ENCODE measurements at regions not wholly inside any gene's neighbourhood (a gene's known extent, or its start where the extent isn't known, plus 50 kb on each side); places are given as distances from the start of the nearest gene placed in this dataset.

DNA sequence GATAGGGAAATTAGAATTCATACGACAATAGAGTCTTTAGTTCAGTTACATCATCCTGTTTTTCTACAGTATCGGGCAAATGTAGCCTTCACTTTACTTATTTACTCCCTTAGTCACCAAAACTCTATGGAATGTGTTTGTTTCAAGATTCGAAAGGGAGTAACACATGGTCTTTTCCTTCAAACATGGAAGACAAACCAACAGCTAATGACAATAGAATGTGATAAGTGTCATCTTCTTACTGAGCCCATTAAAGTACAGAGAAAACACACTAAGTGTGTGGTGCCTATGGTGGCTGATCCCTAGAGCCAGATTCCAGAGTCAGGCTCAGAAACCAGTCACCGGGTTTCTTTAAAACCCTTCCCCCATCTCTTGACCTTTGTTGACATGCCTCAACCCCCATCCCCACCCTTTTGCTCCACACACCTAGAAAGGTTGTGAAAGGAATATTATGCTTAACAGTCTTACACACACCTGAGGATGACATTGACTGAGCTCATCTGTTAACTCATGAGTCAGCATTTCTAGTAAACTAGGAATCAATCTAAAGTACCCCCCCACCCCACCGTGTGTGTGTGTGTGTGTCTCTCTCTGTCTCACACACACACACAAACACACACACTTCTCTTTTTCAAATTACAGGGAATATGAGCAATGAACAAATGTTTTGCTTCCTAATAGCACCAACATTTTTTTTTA, 549.6 kb upstream of the CCDC54 start:
- no peak overlapping the region for H3K27ac ChIP-seq
- TF ChIP-seq CTCF (IDR thresholded peaks at IDR 0.05), result no peak
- DNase-seq (ENCODE audit: low spot score), result no peak

DNA sequence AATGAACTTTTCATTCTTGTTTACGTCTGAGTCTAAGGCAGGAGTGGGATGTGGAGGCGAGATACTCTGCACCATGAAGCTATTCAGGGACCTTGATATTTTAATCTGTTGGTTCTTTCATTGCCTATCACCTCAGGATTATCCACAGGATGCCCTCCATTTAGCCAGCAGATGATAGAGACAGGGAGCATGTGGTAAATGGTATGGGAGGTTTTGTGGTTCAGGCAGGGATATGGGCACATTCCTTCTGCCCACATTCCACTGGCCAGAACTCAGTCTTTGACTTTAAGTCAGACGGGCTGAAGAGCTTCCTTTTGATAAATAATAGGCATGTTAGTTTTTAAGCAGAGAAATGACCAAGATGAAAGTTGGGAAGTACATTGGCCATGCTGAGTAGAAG, 548.0 kb upstream of the CCDC54 start:
- Histone ChIP-seq H3K4me3 (no peak overlapping the region), H3K9me3 (peaks cover 2% of the 10 kb centered on the region), H3K27me3 (replicated peaks; ENCODE audit: insufficient read depth) (no peaks in the 10 kb centered on the region), H3K4me1 (ENCODE audit: control insufficient read depth in 1 of 2, low read depth in 2 of 2) (peaks cover 3 to 27% of the 10 kb centered on the region in 2 donors), H3K27ac (no peak overlapping the region), H3K36me3 (no peaks in the 10 kb centered on the region)
- no peak for ATAC-seq (ENCODE audit: insufficient number of reproducible peaks, low FRiP score, low read depth)
- DNase-seq (ENCODE audit: low spot score), result no peak
- no peak for TF ChIP-seq CTCF (IDR thresholded peaks at IDR 0.05)

More for the DNA sequence above, 549.6 kb upstream of the CCDC54 start:
- Histone ChIP-seq H3K27me3 (replicated peaks; ENCODE audit: insufficient read depth) (no peaks in the 10 kb centered on the region), H3K4me1 (ENCODE audit: control insufficient read depth in 1 of 2, low read depth in 2 of 2) (peaks cover 3 to 27% of the 10 kb centered on the region in 2 donors), H3K4me3 (no peak overlapping the region), H3K9me3 (peaks cover 2% of the 10 kb centered on the region), H3K36me3 (no peaks in the 10 kb centered on the region)
- no peak for ATAC-seq (ENCODE audit: insufficient number of reproducible peaks, low FRiP score, low read depth)

- TF ChIP-seq CTCF (IDR thresholded peaks at IDR 0.05), result no peak
- DNase-seq (ENCODE audit: low spot score) (no peak), ATAC-seq (ENCODE audit: insufficient number of reproducible peaks, low FRiP score, low read depth) (no peak)
- Histone ChIP-seq H3K27me3 (replicated peaks; ENCODE audit: insufficient read depth) (no peaks in the 10 kb centered on the region), H3K27ac (no peak overlapping the region), H3K9me3 (peaks cover 2% of the 10 kb centered on the region), H3K36me3 (no peaks in the 10 kb centered on the region), H3K4me3 (no peak overlapping the region), H3K4me1 (ENCODE audit: control insufficient read depth in 1 of 2, low read depth in 2 of 2) (peaks cover 3 to 16% of the 10 kb centered on the region in 2 donors)
Measured at GRCh38 chr3:106830334-106830733, 546.9 kb upstream of the CCDC54 start.

DNA sequence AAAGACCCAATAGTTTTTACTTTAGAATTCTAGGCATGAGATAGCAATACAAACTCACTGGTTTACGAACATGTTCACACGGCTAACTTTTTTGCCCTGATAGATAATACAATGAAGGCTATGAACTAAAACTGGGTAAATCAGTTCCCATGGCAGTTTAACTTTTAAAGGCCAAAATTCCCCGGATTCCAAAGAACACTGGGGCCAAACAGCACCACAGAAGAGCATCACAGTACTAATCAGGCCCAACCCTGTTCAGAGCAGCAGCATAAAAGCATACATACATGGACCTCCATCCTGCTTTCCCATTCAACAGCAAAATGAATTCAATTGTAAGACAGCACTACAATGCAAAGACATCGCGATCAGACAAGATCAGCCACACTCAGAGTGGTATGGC, 540.3 kb upstream of the CCDC54 start:
- DNase-seq (ENCODE audit: low spot score) (no peak), ATAC-seq (ENCODE audit: insufficient number of reproducible peaks, low FRiP score, low read depth) (no peak)
- H3K4me1 ChIP-seq (ENCODE audit: control insufficient read depth in 1 of 2, low read depth in 2 of 2), result peaks cover 11 to 24% of the 10 kb centered on the region in 2 donors
- H3K36me3 ChIP-seq, result no peaks in the 10 kb centered on the region
- no peak for TF ChIP-seq CTCF (IDR thresholded peaks at IDR 0.05)
- H3K27me3 ChIP-seq (replicated peaks; ENCODE audit: insufficient read depth), result no peaks in the 10 kb centered on the region
- peaks cover 2% of the 10 kb centered on the region for H3K9me3 ChIP-seq
- no peak overlapping the region for H3K27ac ChIP-seq
- H3K4me3 ChIP-seq, result no peak overlapping the region

- H3K27ac ChIP-seq, result no peak overlapping the region
- ATAC-seq (ENCODE audit: insufficient number of reproducible peaks, low FRiP score, low read depth), result no peak
- no peak for TF ChIP-seq CTCF (IDR thresholded peaks at IDR 0.05)
- no peak overlapping the region for H3K4me3 ChIP-seq
- no peaks in the 10 kb centered on the region for H3K36me3 ChIP-seq
- no peak for DNase-seq (ENCODE audit: low spot score)
- H3K27me3 ChIP-seq (replicated peaks; ENCODE audit: insufficient read depth), result no peaks in the 10 kb centered on the region
- no peaks in the 10 kb centered on the region for H3K9me3 ChIP-seq
- H3K4me1 ChIP-seq (ENCODE audit: control insufficient read depth in 1 of 2, low read depth in 2 of 2), result peaks cover 11 to 24% of the 10 kb centered on the region in 2 donors
Measured at GRCh38 chr3:106837616-106838015, 539.6 kb upstream of the CCDC54 start.
